ENCODE measurements at regions not wholly inside any gene's neighbourhood (a gene's known extent, or its start where the extent isn't known, plus 50 kb on each side); places are given as distances from the start of the nearest gene placed in this dataset.

GRCh38 chr3:176969066-176969465, 228.2 kb downstream of the TBL1XR1 start:
- no peaks in the 10 kb centered on the region for H3K9me3 ChIP-seq (replicated peaks)
- no peak overlapping the region for H3K27ac ChIP-seq
- no peak overlapping the region for H3K4me3 ChIP-seq
- no peak for DNase-seq
- no peaks in the 10 kb centered on the region for H3K36me3 ChIP-seq
- H3K4me1 ChIP-seq = no peaks in the 10 kb centered on the region
- no peaks in the 10 kb centered on the region for H3K27me3 ChIP-seq

GRCh38 chr3:176968631-176969030, 228.7 kb downstream of the TBL1XR1 start:
- Histone ChIP-seq H3K4me1 (no peaks in the 10 kb centered on the region), H3K4me3 (no peak overlapping the region), H3K27me3 (no peaks in the 10 kb centered on the region), H3K36me3 (no peaks in the 10 kb centered on the region), H3K27ac (no peak overlapping the region), H3K9me3 (replicated peaks) (no peaks in the 10 kb centered on the region)
- no peak for DNase-seq

DNA sequence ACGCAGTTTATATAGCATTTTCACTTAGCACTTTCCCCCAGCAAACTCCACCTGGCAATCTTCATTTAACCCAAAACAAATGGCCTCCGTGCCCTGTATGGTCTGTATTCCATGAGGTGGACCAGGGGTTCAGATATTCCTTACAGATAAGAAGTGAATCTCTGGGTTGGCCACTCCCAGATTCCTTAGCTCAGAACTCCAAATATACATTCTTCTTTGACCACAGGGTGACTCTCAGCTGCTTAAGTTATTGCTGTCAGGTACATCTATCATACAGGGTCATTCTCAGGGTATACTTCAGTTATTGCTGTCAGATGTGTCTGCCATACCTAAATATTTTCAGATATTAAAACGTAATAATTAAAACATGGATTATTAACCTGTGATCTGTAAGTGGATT, 229.8 kb downstream of the TBL1XR1 start:
- H3K27ac ChIP-seq = no peak overlapping the region
- DNase-seq = peak in 1 of 2 experiments; percentile 15
- no peaks in the 10 kb centered on the region for H3K36me3 ChIP-seq
- H3K9me3 ChIP-seq (replicated peaks) = no peaks in the 10 kb centered on the region
- no peak overlapping the region for H3K4me3 ChIP-seq
- no peaks in the 10 kb centered on the region for H3K27me3 ChIP-seq
- no peaks in the 10 kb centered on the region for H3K4me1 ChIP-seq

DNA sequence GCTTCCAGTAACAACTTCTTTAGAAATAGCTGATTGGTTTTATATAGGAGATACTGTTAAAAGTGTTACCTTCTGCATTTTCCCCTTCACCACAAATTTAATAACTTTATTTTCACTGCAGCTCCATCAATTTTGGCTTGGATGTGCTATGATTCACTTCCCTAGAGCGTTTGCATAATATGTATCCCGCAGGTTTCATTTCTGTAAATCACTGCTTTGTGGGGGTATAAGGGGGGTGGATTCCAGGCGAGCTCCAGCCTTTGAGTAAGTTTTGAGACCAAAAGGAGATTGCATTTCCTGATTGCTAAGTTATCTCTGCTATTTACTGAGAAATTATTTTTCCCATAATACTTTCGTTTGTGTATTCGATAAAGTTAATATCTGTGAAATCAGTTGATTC, 232.6 kb downstream of the TBL1XR1 start:
- DNase-seq = no peak
- H3K27me3 ChIP-seq = no peaks in the 10 kb centered on the region
- H3K36me3 ChIP-seq = no peaks in the 10 kb centered on the region
- no peak overlapping the region for H3K27ac ChIP-seq
- no peaks in the 10 kb centered on the region for H3K9me3 ChIP-seq (replicated peaks)
- H3K4me3 ChIP-seq = no peak overlapping the region
- H3K4me1 ChIP-seq = no peaks in the 10 kb centered on the region; the same call in 1 of the 2 replicates

- H3K9me3 ChIP-seq (replicated peaks) = no peaks in the 10 kb centered on the region
- no peaks in the 10 kb centered on the region for H3K27me3 ChIP-seq
- H3K36me3 ChIP-seq = no peaks in the 10 kb centered on the region
- no peaks in the 10 kb centered on the region; the same call in 1 of the 2 replicates for H3K4me1 ChIP-seq
- no peak overlapping the region for H3K4me3 ChIP-seq
- DNase-seq = no peak
- no peak overlapping the region for H3K27ac ChIP-seq
Observed at GRCh38 chr3:176961916-176962315, 235.4 kb downstream of the TBL1XR1 start.

- Histone ChIP-seq H3K4me3 (no peak overlapping the region), H3K27ac (no peak overlapping the region), H3K4me1 (no peaks in the 10 kb centered on the region; the same call in 1 of the 2 replicates), H3K36me3 (no peaks in the 10 kb centered on the region), H3K9me3 (replicated peaks) (no peaks in the 10 kb centered on the region), H3K27me3 (no peaks in the 10 kb centered on the region)
- DNase-seq = no peak
Observed at GRCh38 chr3:176959867-176960266, 237.4 kb downstream of the TBL1XR1 start.

DNA sequence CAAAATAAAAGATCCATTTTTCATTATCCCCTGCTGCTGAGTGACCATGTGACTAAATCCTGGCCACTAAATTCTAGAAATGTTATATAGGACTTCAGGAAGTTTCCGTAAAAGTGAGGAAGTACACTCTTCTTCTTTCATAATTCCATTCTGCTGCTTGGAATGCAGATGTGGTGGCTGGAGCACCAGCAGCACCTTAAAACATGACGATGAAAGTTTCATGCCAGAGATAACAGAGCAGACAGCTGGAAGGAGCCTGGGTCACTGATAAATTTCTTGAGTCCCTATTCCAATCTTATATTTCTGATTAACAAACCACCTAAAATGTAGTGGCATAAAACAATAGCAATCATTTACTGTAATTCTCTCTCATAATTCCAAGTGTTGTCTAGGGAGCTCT, 238.7 kb downstream of the TBL1XR1 start:
- Histone ChIP-seq H3K4me3 (no peak overlapping the region), H3K9me3 (replicated peaks) (no peaks in the 10 kb centered on the region), H3K4me1 (no peaks in the 10 kb centered on the region; the same call in 1 of the 2 replicates), H3K27me3 (no peaks in the 10 kb centered on the region), H3K27ac (no peak overlapping the region), H3K36me3 (no peaks in the 10 kb centered on the region)
- no peak for DNase-seq

GRCh38 chr3:176954517-176954916, 242.8 kb downstream of the TBL1XR1 start:
- H3K36me3 ChIP-seq = no peaks in the 10 kb centered on the region
- H3K27ac ChIP-seq = no peak overlapping the region
- H3K4me1 ChIP-seq = 0 out of 2 replicates have a peak, but pooled peaks cover 6% of the 10 kb centered on the region
- H3K27me3 ChIP-seq = no peaks in the 10 kb centered on the region
- no peaks in the 10 kb centered on the region for H3K9me3 ChIP-seq (replicated peaks)
- H3K4me3 ChIP-seq = no peak overlapping the region
- no peak for DNase-seq

DNA sequence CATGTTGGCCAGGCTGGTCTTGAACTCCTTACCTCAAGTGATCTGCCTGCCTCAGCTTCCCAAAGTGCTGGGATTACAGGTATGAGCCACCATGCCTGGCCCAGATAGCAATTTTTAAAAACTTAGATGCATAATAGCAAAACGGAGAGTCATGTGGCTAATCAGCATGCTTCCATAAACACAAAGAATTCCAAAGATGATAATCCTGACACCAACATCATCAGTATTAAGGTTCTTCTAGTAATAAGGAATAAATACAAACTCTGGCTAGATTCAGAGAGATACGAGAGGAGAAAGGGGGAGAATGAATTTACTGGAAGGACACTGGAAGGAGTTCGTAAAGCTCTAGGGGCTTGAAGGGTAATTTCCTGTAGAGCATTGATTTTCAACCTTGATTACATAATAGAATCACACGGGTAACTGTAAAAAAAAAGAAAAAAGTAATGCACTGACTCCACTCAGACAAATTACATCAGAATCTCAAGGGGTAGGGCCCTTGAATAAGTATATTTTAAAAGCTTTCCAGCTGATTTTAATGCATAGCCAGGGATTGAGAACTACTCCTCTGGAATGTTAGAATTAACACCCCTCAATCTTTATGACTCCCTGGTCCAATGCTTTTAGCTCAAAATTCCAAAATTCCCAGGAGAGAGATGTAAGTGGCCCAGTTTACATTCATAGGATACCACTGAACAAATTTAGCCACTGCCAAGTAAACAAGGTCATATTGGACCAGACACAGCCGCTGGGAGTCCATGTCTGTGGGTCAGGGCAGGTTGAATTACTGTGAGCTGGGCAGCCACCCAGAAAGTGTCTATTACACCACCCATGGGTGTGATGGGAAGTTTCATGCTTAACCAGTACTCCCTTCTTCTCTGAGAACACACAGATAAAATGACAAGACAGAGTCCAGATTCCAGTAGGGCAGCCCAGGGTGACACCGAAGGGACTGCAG, 243.9 kb downstream of the TBL1XR1 start:
- DNase-seq = peak; percentile 10 to 15
- H3K9me3 ChIP-seq (replicated peaks) = no peaks in the 10 kb centered on the region
- H3K4me3 ChIP-seq = no peak overlapping the region
- H3K4me1 ChIP-seq = 0 out of 2 replicates have a peak, but pooled peaks cover 6% of the 10 kb centered on the region
- no peaks in the 10 kb centered on the region for H3K36me3 ChIP-seq
- no peaks in the 10 kb centered on the region for H3K27me3 ChIP-seq
- no peak overlapping the region for H3K27ac ChIP-seq

DNA sequence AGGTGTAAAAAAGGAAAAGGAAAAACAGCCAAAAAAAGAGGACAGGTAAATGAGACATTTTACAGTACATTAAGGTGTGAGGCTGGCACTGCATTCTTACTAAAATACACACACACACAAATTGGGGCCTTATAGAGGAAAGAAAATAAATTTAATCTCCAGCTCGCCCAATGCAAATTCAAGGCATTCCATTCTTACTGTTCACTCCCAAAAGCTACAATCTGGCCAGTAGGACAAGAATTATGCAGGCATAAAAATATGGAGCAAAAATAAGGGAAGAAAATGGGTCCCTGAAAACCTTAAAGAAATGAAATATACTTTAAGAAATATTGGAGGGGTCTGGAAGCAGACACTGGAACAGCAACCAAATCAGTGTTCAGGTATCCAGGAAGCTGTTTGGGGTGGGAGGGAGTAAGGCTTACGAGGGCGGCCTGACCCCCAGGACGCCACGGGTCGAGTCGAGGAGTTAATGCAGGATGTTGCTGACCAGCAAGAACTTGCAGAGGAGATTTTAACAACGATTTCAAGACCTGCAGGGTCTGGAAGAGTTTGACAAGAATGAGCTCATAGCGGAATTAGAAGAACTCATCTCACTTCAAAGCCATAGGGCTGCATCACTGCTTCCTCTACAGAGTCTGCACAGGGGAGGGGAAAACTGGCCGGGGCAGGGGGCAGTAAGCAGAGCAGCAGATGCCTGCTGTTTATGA, 245.5 kb downstream of the TBL1XR1 start:
- H3K4me1 ChIP-seq = 0 out of 2 replicates have a peak, but pooled peaks cover 6% of the 10 kb centered on the region
- no peaks in the 10 kb centered on the region for H3K36me3 ChIP-seq
- H3K9me3 ChIP-seq (replicated peaks) = no peaks in the 10 kb centered on the region
- H3K4me3 ChIP-seq = no peak overlapping the region
- no peak overlapping the region for H3K27ac ChIP-seq
- no peaks in the 10 kb centered on the region for H3K27me3 ChIP-seq
- no peak for DNase-seq

DNA sequence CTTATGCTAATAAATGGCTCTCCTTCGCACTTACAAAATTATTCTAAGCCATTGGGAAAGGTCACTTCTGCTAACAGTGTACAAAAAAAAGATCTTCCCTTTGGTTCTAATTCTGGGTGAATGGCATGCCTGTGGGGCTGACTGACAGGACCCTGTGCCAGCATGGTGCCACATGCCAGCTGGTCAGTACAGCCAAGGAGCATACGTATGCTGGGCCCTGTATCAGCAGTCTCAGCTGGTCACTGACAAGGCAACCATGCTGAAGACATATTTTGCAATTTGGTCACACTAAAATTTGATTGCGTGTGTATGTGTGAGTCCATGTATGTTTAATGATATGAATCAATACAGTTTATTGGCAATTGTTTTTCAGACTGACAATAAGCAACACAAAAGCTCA, 246.1 kb downstream of the TBL1XR1 start:
- H3K27ac ChIP-seq = no peak overlapping the region
- H3K4me1 ChIP-seq = 0 out of 2 replicates have a peak, but pooled peaks cover 6% of the 10 kb centered on the region
- no peak for DNase-seq
- no peak overlapping the region for H3K4me3 ChIP-seq
- H3K9me3 ChIP-seq (replicated peaks) = no peaks in the 10 kb centered on the region
- no peaks in the 10 kb centered on the region for H3K36me3 ChIP-seq
- no peaks in the 10 kb centered on the region for H3K27me3 ChIP-seq

GRCh38 chr3:176950743-176951142, 246.5 kb downstream of the TBL1XR1 start:
- H3K27ac ChIP-seq = no peak overlapping the region

GRCh38 chr3:176948151-176948550, 249.1 kb downstream of the TBL1XR1 start:
- no peaks in the 10 kb centered on the region for H3K36me3 ChIP-seq
- no peak overlapping the region for H3K4me3 ChIP-seq
- no peaks in the 10 kb centered on the region for H3K9me3 ChIP-seq (replicated peaks)
- H3K27me3 ChIP-seq = no peaks in the 10 kb centered on the region
- H3K4me1 ChIP-seq = 0 out of 2 replicates have a peak, but pooled peaks cover 2% of the 10 kb centered on the region
- H3K27ac ChIP-seq = no peak overlapping the region
- no peak for DNase-seq

More at GRCh38 chr3:176950743-176951142, 246.5 kb downstream of the TBL1XR1 start:
- Histone ChIP-seq H3K27me3 (no peaks in the 10 kb centered on the region), H3K9me3 (replicated peaks) (no peaks in the 10 kb centered on the region), H3K36me3 (no peaks in the 10 kb centered on the region), H3K4me3 (no peak overlapping the region), H3K4me1 (0 out of 2 replicates have a peak, but pooled peaks cover 6% of the 10 kb centered on the region)
- no peak for DNase-seq

- Histone ChIP-seq H3K4me3 (no peak overlapping the region), H3K4me1 (no peaks in the 10 kb centered on the region), H3K27me3 (no peaks in the 10 kb centered on the region), H3K36me3 (no peaks in the 10 kb centered on the region), H3K9me3 (replicated peaks) (no peaks in the 10 kb centered on the region), H3K27ac (no peak overlapping the region)
- DNase-seq = no peak
Observed at GRCh38 chr3:176946202-176946601, 251.1 kb downstream of the TBL1XR1 start.

- DNase-seq = no peak
- Histone ChIP-seq H3K4me1 (peaks cover 3% of the 10 kb centered on the region; the same call in 1 of the 2 replicates), H3K9me3 (replicated peaks) (no peaks in the 10 kb centered on the region), H3K36me3 (no peaks in the 10 kb centered on the region), H3K27ac (no peak overlapping the region), H3K4me3 (no peak overlapping the region), H3K27me3 (no peaks in the 10 kb centered on the region)
Observed at GRCh38 chr3:176942305-176942704, 255.0 kb downstream of the TBL1XR1 start.

All from SJCRH30 (cell line).